ENCODE measurements at regions not wholly inside any gene's neighbourhood (a gene's known extent, or its start where the extent isn't known, plus 50 kb on each side); places are given as distances from the start of the nearest gene placed in this dataset.

DNA sequence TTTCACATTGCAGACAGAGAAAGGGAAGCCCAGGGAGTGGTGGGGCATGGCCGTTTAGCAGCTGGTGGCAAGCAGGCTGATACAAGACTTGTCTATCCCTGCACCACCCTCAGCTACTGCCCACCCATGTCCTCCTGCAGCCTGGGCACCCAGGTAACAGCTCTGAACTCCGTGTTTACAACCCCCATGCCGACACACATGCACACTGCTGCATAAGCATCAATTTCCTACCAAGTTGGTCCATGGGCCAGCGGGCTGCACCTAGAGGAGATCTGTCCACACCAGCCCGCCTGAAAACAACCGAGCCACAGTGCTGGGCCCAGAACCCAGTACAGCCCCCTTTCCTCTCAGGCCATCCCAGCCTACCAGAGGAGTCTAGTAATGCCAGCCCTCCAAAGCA lies 75.9 kb upstream of the C14orf180 start:
- H3K9me3 Mint-ChIP-seq (ENCODE audit: unreplicated experiment), result peaks cover 3% of the 10 kb centered on the region
- H3K36me3 Mint-ChIP-seq (ENCODE audit: low read depth, unreplicated experiment), result peaks cover 5% of the 10 kb centered on the region
- H3K27me3 Mint-ChIP-seq (ENCODE audit: unreplicated experiment), result peaks cover 3% of the 10 kb centered on the region
- TF ChIP-seq, protein P1, sequence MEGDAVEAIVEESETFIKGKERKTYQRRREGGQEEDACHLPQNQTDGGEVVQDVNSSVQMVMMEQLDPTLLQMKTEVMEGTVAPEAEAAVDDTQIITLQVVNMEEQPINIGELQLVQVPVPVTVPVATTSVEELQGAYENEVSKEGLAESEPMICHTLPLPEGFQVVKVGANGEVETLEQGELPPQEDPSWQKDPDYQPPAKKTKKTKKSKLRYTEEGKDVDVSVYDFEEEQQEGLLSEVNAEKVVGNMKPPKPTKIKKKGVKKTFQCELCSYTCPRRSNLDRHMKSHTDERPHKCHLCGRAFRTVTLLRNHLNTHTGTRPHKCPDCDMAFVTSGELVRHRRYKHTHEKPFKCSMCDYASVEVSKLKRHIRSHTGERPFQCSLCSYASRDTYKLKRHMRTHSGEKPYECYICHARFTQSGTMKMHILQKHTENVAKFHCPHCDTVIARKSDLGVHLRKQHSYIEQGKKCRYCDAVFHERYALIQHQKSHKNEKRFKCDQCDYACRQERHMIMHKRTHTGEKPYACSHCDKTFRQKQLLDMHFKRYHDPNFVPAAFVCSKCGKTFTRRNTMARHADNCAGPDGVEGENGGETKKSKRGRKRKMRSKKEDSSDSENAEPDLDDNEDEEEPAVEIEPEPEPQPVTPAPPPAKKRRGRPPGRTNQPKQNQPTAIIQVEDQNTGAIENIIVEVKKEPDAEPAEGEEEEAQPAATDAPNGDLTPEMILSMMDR (IDR thresholded peaks at IDR 0.05; ENCODE audit: unreplicated experiment), result no peak
- H3K4me1 Mint-ChIP-seq (ENCODE audit: unreplicated experiment), result no peaks in the 10 kb centered on the region
- no peak for DNase-seq (ENCODE audit: low spot score)
- no peak overlapping the region for H3K27ac Mint-ChIP-seq (ENCODE audit: unreplicated experiment)
- H3K4me3 Mint-ChIP-seq (ENCODE audit: unreplicated experiment), result no peak overlapping the region

DNA sequence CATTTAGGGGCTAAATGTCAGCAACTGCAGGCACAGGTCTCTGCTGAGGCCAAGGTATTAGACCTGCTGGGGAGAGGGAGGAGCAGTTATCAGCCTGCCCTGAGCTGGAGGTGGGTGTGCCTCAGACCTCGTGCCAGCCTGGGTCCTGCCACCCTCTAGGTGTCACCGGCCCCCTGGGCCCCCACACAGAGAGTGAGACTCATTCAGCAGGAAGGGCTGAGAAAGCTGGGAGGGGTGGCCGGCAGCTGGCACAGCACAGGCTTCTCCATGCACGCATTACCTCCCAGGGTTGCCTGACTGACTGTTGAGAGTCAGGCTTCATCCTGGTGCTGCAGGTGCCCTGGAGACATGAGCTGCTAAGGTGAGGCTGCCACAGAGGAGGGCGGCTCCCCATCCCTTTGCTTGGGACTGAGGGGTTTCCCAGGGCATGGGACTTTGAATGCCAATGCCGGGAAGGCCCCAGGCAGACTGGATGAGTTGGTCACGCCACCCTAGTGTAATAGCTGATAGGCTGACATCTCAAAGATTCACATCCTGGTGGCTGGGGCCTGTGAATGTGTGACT lies 75.3 kb upstream of the C14orf180 start:
- peaks cover 3% of the 10 kb centered on the region for H3K9me3 Mint-ChIP-seq (ENCODE audit: unreplicated experiment)
- H3K27me3 Mint-ChIP-seq (ENCODE audit: unreplicated experiment), result peaks cover 3% of the 10 kb centered on the region
- DNase-seq (ENCODE audit: low spot score), result no peak
- H3K27ac Mint-ChIP-seq (ENCODE audit: unreplicated experiment), result no peak overlapping the region
- no peak overlapping the region for H3K4me3 Mint-ChIP-seq (ENCODE audit: unreplicated experiment)
- peaks cover 5% of the 10 kb centered on the region for H3K36me3 Mint-ChIP-seq (ENCODE audit: low read depth, unreplicated experiment)
- H3K4me1 Mint-ChIP-seq (ENCODE audit: unreplicated experiment), result no peaks in the 10 kb centered on the region
- TF ChIP-seq, protein P1 (IDR thresholded peaks at IDR 0.05; ENCODE audit: unreplicated experiment), result no peak

DNA sequence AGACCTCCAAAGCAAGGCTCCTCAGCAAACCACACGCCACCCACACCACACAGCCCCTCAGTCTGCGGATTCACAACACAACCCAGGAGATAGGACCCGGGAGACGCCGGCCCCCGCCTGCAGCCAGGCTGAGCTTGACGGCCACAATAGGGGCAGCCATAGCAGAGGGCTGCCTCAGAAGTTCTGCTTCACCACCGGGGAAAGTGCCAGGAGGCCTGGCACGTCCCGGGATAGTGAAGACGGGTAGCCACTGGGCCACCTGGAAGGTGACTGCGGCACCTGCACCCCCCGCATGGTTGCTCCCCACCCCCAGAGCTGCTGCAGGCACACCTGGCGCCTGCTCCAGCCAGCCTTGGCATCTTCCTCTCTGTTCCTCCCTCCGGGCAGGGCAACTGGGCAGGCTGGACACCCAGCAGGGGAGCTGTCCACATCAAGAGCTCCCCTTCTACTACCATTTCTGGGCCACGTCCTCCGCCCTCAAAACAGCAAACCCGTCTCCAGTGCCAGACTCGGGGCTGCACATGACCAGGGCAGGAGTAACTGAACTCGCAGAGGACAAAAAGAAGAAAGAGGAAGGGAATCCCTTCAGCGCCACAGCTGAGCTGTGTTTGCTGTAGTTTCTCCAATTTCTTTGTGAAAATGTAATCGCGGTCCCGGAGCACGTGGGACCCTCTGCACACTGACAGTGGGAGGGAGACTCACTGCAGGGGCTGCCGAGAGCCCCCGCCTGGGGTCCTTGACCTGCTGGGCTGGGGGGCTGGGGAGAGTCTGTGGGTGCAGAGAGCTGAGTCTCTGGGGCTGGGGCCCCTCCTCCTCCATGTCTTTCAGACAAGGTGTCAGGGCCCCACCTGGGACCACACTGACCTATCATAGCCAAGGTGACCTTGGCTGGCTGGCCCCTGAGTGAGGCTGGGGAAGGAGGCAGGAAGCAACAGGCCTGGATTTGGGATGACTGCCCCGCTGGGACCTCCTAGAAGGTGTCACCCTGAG lies 74.2 kb upstream of the C14orf180 start:
- TF ChIP-seq, protein P1 (IDR thresholded peaks at IDR 0.05; ENCODE audit: unreplicated experiment), result no peak
- DNase-seq (ENCODE audit: low spot score), result no peak
- no peaks in the 10 kb centered on the region for H3K4me1 Mint-ChIP-seq (ENCODE audit: unreplicated experiment)
- peaks cover 5% of the 10 kb centered on the region for H3K36me3 Mint-ChIP-seq (ENCODE audit: low read depth, unreplicated experiment)
- H3K27ac Mint-ChIP-seq (ENCODE audit: unreplicated experiment), result no peak overlapping the region
- H3K27me3 Mint-ChIP-seq (ENCODE audit: unreplicated experiment), result peaks cover 3% of the 10 kb centered on the region
- H3K9me3 Mint-ChIP-seq (ENCODE audit: unreplicated experiment), result peaks cover 3% of the 10 kb centered on the region
- H3K4me3 Mint-ChIP-seq (ENCODE audit: unreplicated experiment), result no peak overlapping the region

DNA sequence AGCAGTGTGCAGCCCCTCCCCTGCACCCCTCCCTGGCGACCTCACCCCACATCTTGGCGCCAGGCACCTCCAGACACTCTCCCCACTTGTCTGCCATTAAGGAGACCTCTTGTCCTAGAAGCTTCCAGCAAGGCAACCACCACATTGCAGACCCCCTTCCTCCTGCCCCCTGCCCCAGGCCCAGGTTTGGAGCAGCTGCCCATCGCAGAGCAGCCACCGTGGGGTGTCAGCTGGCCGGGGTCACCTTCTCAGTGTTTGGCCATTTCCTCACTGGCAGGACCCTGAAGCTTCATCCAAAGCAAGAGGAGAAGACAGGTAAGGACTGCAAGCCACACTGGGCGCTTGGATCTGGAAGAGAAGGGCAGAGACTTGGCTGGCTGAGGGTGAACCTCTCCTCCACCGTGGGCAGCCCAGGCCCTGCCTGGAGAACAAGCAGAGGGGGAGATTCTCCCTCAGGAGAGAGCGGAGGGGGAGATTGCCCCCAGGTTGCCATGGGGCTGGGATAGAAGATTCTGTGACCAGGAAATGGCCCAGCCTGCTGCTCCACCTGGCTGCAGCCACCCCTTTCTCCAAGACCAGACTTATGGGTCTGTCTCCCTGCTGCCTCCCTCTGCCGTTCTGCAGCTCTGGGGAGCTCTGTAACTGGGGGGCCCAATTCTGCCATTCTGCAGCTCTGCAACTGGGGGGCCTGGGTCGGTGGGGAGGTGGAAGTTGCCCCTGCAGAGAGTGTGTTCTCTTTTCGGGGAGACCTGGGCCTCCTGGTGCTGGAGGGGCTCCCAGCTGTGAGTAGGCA lies 72.9 kb upstream of the C14orf180 start:
- no peak overlapping the region for H3K27ac Mint-ChIP-seq (ENCODE audit: unreplicated experiment)
- H3K4me3 Mint-ChIP-seq (ENCODE audit: unreplicated experiment), result no peak overlapping the region
- TF ChIP-seq, protein P1 (IDR thresholded peaks at IDR 0.05; ENCODE audit: unreplicated experiment), result no peak
- peaks cover 3% of the 10 kb centered on the region for H3K9me3 Mint-ChIP-seq (ENCODE audit: unreplicated experiment)
- DNase-seq (ENCODE audit: low spot score), result no peak
- H3K36me3 Mint-ChIP-seq (ENCODE audit: low read depth, unreplicated experiment), result no peaks in the 10 kb centered on the region
- peaks cover 3% of the 10 kb centered on the region for H3K27me3 Mint-ChIP-seq (ENCODE audit: unreplicated experiment)
- no peaks in the 10 kb centered on the region for H3K4me1 Mint-ChIP-seq (ENCODE audit: unreplicated experiment)

Measured in endothelial cell (in vitro differentiated cells).